WTC11 (cell line): ENCODE measurements at regions not wholly inside any gene's neighbourhood (a gene's known extent, or its start where the extent isn't known, plus 50 kb on each side); places are given as distances from the start of the nearest gene placed in this dataset.

Experiments
- ATAC-seq: fragments of 200-7000 bp; cut with Tn5 transposase; 2 replicates; pipeline ENCODE4 v1.10.0; 2021; ENCODE audit warnings: mild to moderate bottlenecking, moderate library complexity
- CTCF ChIA-PET: fragments of 300-600 bp; sonication (Branson Sonifier 250); formaldehyde crosslinking; loops from one replicate; lab custom pipeline; 2021; ENCODE audit warnings: antibody characterized with exemption; lab: Charles Lee
- POLR2A ChIA-PET: fragments of 350-600 bp; sonication (Branson Sonifier 250); formaldehyde crosslinking; loops from one replicate; lab custom pipeline; 2021; ENCODE audit warnings: antibody characterized with exemption; lab: Charles Lee
- DNase-seq: peaks from one replicate; pipeline ENCODE4 v3.0.0; 2021; ENCODE audit warnings: low spot score
- H3K27ac Mint-ChIP-seq: 2 replicates; pipeline ENCODE4 v1.8.0; 2021; ENCODE audit warnings: mixed read lengths
- H3K27me3 Mint-ChIP-seq: 2 replicates; pipeline ENCODE4 v1.8.0; 2021; ENCODE audit warnings: low read depth, mild to moderate bottlenecking, moderate library complexity, mixed read lengths
- H3K36me3 Mint-ChIP-seq: 2 replicates; pipeline ENCODE4 v1.8.0; 2021; ENCODE audit warnings: mixed read lengths
- H3K4me1 Mint-ChIP-seq: 2 replicates; pipeline ENCODE4 v1.8.0; 2022; ENCODE audit warnings: mixed read lengths
- H3K4me3 Mint-ChIP-seq: 2 replicates; pipeline ENCODE4 v1.8.0; 2021; ENCODE audit warnings: mild to moderate bottlenecking, moderate library complexity, mixed read lengths
- H3K9me3 Mint-ChIP-seq: 2 replicates; pipeline ENCODE4 v1.8.0; 2021; ENCODE audit warnings: mixed read lengths
- ATF1 ChIP-seq: sonication (generic); formaldehyde crosslinking; IDR thresholded peaks from 2 replicates; pipeline ENCODE4 v1.8.1; 2023; ENCODE audit warnings: mild to moderate bottlenecking, moderate library complexity, missing genetic modification reagents
- ATF3 ChIP-seq: sonication (generic); formaldehyde crosslinking; conservative IDR thresholded peaks from 2 replicates; pipeline ENCODE4 v1.8.1; 2022; ENCODE audit warnings: mild to moderate bottlenecking, missing genetic modification reagents
- CBFB ChIP-seq: sonication (generic); formaldehyde crosslinking; IDR thresholded peaks from 2 replicates; pipeline ENCODE4 v1.8.1; 2022; ENCODE audit warnings: mild to moderate bottlenecking, low read depth, missing genetic modification reagents
- E2F4 ChIP-seq: sonication (generic); formaldehyde crosslinking; IDR thresholded peaks from 2 replicates; pipeline ENCODE4 v1.8.1; 2022; ENCODE audit warnings: low read depth, mild to moderate bottlenecking, moderate library complexity, missing genetic modification reagents, borderline replicate concordance
- ELF4 ChIP-seq: sonication (generic); formaldehyde crosslinking; IDR thresholded peaks from 2 replicates; pipeline ENCODE4 v1.8.1; 2022; ENCODE audit warnings: low read depth, mild to moderate bottlenecking, moderate library complexity, missing genetic modification reagents
- EMX1 ChIP-seq: fragments of 250-450 bp; sonication (Bioruptor Pico); IDR thresholded peaks from 2 replicates; pipeline ENCODE4 v1.8.0; 2021; ENCODE audit warnings: mild to moderate bottlenecking
- ETV6 ChIP-seq: sonication (generic); formaldehyde crosslinking; IDR thresholded peaks from 2 replicates; pipeline ENCODE4 v1.8.1; 2022; ENCODE audit warnings: mild to moderate bottlenecking, missing genetic modification reagents
- FOXJ3 ChIP-seq: sonication (generic); formaldehyde crosslinking; IDR thresholded peaks from 2 replicates; pipeline ENCODE4 v1.9.0; 2021; ENCODE audit warnings: missing genetic modification reagents, mild to moderate bottlenecking, borderline replicate concordance
- FOXP1 ChIP-seq: sonication (generic); formaldehyde crosslinking; IDR thresholded peaks from 2 replicates; pipeline ENCODE4 v1.8.0; 2022; ENCODE audit warnings: missing genetic modification reagents, mild to moderate bottlenecking, moderate library complexity, borderline replicate concordance
- FOXP4 ChIP-seq: sonication (generic); formaldehyde crosslinking; IDR thresholded peaks from 2 replicates; pipeline ENCODE4 v1.8.0; 2022; ENCODE audit warnings: mild to moderate bottlenecking, missing genetic modification reagents
- GABPB1 ChIP-seq: sonication (generic); formaldehyde crosslinking; IDR thresholded peaks from 2 replicates; pipeline ENCODE4 v1.8.1; 2023; ENCODE audit warnings: mild to moderate bottlenecking, missing genetic modification reagents
- HMGXB4 ChIP-seq: sonication (generic); formaldehyde crosslinking; IDR thresholded peaks from 2 replicates; pipeline ENCODE4 v1.8.1; 2023; ENCODE audit warnings: mild to moderate bottlenecking, moderate library complexity, missing genetic modification reagents
- NFATC4 ChIP-seq: fragments of 250-450 bp; sonication (Bioruptor Pico); IDR thresholded peaks from 2 replicates; pipeline ENCODE4 v1.9.0; 2021; ENCODE audit warnings: mild to moderate bottlenecking
- NFE2L1 ChIP-seq: sonication (generic); formaldehyde crosslinking; IDR thresholded peaks from 2 replicates; pipeline ENCODE4 v1.8.1; 2023; ENCODE audit warnings: missing genetic modification reagents
- NR1H2 ChIP-seq: sonication (generic); formaldehyde crosslinking; IDR thresholded peaks from 2 replicates; pipeline ENCODE4 v1.9.0; 2021; ENCODE audit warnings: mild to moderate bottlenecking, moderate library complexity, missing genetic modification reagents
- STAT6 ChIP-seq: sonication (generic); formaldehyde crosslinking; conservative IDR thresholded peaks from 2 replicates; pipeline ENCODE4 v1.8.1; 2023; ENCODE audit warnings: mild to moderate bottlenecking, low read depth, missing genetic modification reagents, moderate library complexity
- TCF7 ChIP-seq: sonication (generic); formaldehyde crosslinking; IDR thresholded peaks from 2 replicates; pipeline ENCODE4 v1.8.0; 2022; ENCODE audit warnings: mild to moderate bottlenecking, low read depth, missing genetic modification reagents, moderate library complexity
- ZBTB43 ChIP-seq: sonication (generic); formaldehyde crosslinking; IDR thresholded peaks from 2 replicates; pipeline ENCODE4 v1.8.1; 2023; ENCODE audit warnings: mild to moderate bottlenecking, missing genetic modification reagents
- ZNF121 ChIP-seq: sonication (generic); formaldehyde crosslinking; IDR thresholded peaks from 2 replicates; pipeline ENCODE4 v1.8.0; 2023; ENCODE audit warnings: missing genetic modification reagents

- Mint-ChIP-seq H3K27me3 (no peaks in the 10 kb centered on the region), H3K9me3 (peaks cover 21% of the 10 kb centered on the region), H3K27ac (no peak overlapping the region), H3K36me3 (no peaks in the 10 kb centered on the region), H3K4me3 (no peak overlapping the region)
- ATAC-seq, result no peak
- POLR2A ChIA-PET, result no interaction called here
- CTCF ChIA-PET, result no interaction called here
- TF ChIP-seq ZNF121 (CRISPR knock-in tag) (no peak), ELF4 (CRISPR knock-in tag) (no peak)
- TF ChIP-seq, all 79 proteins: peak for 0
- no peak for DNase-seq
- no peaks in the 10 kb centered on the region for H3K4me1 Mint-ChIP-seq
Measured at GRCh38 chr5:35407697-35408096, 177.4 kb upstream of the PRLR start.

- ChIA-PET CTCF (interaction anchor here (1.0 kb wide), 1 partner anchor 31 kb away, joined by 3 read pairs; no protein-coding TSS in a partner anchor), POLR2A (no interaction called here)
- Mint-ChIP-seq H3K36me3 (0 out of 2 replicates have a peak, but pooled peaks cover 4% of the 10 kb centered on the region), H3K27me3 (no peaks in the 10 kb centered on the region), H3K27ac (no peak overlapping the region), H3K4me3 (no peak overlapping the region), H3K9me3 (peaks cover 16% of the 10 kb centered on the region), H3K4me1 (no peaks in the 10 kb centered on the region)
- TF ChIP-seq FOXP1 (CRISPR knock-in tag), result no peak
- no peak for TF ChIP-seq FOXJ3 (CRISPR knock-in tag)
- no peak for TF ChIP-seq ETV6 (CRISPR knock-in tag)
- TF ChIP-seq NR1H2 (CRISPR knock-in tag), result no peak
- no peak for TF ChIP-seq ATF3
- no peak for TF ChIP-seq NFATC4 (CRISPR knock-in tag)
- no peak for TF ChIP-seq STAT6 (CRISPR knock-in tag)
- no peak for TF ChIP-seq ELF4 (CRISPR knock-in tag)
- TF ChIP-seq HMGXB4 (CRISPR knock-in tag), result no peak
- no peak for TF ChIP-seq NFE2L1
- TF ChIP-seq ZBTB43 (CRISPR knock-in tag), result no peak
- TF ChIP-seq EMX1 (CRISPR knock-in tag), result no peak
- no peak for TF ChIP-seq TCF7 (CRISPR knock-in tag)
- TF ChIP-seq ATF1 (CRISPR knock-in tag), result no peak
- no peak for TF ChIP-seq GABPB1
- no peak for TF ChIP-seq CBFB (CRISPR knock-in tag)
- TF ChIP-seq FOXP4 (CRISPR knock-in tag), result no peak
- no peak for TF ChIP-seq E2F4 (CRISPR knock-in tag)
- ATAC-seq (no peak), DNase-seq (no peak)
Measured at GRCh38 chr5:35405938-35406337, 175.7 kb upstream of the PRLR start.
